ENCODE measurements at regions not wholly inside any gene's neighbourhood (a gene's known extent, or its start where the extent isn't known, plus 50 kb on each side); places are given as distances from the start of the nearest gene placed in this dataset.

DNA sequence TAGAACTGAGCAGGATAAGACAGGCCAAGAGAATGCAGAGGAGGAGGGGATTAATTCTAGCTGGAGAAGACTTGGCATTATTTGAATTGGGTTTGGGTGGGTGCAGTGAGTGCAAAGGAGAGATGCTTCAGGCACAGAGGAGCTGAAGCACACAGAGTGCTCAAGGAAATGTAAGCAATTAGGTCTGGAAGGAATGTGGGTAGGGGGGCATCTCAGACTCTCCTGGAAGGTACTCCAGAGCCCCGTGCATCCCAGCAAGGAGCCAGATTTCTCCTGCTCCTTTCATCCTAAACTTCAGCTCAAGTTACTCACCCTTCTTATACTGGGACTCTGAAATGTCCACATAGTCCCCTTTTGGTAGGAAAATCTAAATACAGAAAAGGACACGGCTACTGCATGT is 143.6 kb upstream of the PFN2 start:
- POLR2A ChIA-PET, result no interaction called here
- ATAC-seq, result peak; percentile 63

More for the DNA sequence above, 143.6 kb upstream of the PFN2 start:
- H3K9me3 Mint-ChIP-seq, result no peaks in the 10 kb centered on the region
- CTCF ChIA-PET, result interaction anchor here (0.7 kb wide), 1 partner anchor 343 kb away, joined by 3 read pairs; no protein-coding TSS in a partner anchor
- H3K27ac Mint-ChIP-seq, result peak overlapping the region; percentile 12; the same call in 1 of the 2 replicates
- DNase-seq (ENCODE audit: low spot score), result no peak
- TF ChIP-seq ZNF232 (CRISPR knock-in tag; IDR thresholded peaks at IDR 0.05) (no peak), E2F1 (CRISPR knock-in tag; IDR thresholded peaks at IDR 0.05) (no peak), AR (CRISPR knock-in tag; IDR thresholded peaks at IDR 0.05) (no peak), PRRX2 (CRISPR knock-in tag; IDR thresholded peaks at IDR 0.05) (no peak), RORB (CRISPR knock-in tag; IDR thresholded peaks at IDR 0.05) (no peak), ELF4 (CRISPR knock-in tag; IDR thresholded peaks at IDR 0.05; ENCODE audit: low read depth) (no peak)
- TF ChIP-seq, protein P1, sequence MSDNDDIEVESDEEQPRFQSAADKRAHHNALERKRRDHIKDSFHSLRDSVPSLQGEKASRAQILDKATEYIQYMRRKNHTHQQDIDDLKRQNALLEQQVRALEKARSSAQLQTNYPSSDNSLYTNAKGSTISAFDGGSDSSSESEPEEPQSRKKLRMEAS (CRISPR knock-in tag; IDR thresholded peaks at IDR 0.05), result no peak
- TF ChIP-seq, protein P2, sequence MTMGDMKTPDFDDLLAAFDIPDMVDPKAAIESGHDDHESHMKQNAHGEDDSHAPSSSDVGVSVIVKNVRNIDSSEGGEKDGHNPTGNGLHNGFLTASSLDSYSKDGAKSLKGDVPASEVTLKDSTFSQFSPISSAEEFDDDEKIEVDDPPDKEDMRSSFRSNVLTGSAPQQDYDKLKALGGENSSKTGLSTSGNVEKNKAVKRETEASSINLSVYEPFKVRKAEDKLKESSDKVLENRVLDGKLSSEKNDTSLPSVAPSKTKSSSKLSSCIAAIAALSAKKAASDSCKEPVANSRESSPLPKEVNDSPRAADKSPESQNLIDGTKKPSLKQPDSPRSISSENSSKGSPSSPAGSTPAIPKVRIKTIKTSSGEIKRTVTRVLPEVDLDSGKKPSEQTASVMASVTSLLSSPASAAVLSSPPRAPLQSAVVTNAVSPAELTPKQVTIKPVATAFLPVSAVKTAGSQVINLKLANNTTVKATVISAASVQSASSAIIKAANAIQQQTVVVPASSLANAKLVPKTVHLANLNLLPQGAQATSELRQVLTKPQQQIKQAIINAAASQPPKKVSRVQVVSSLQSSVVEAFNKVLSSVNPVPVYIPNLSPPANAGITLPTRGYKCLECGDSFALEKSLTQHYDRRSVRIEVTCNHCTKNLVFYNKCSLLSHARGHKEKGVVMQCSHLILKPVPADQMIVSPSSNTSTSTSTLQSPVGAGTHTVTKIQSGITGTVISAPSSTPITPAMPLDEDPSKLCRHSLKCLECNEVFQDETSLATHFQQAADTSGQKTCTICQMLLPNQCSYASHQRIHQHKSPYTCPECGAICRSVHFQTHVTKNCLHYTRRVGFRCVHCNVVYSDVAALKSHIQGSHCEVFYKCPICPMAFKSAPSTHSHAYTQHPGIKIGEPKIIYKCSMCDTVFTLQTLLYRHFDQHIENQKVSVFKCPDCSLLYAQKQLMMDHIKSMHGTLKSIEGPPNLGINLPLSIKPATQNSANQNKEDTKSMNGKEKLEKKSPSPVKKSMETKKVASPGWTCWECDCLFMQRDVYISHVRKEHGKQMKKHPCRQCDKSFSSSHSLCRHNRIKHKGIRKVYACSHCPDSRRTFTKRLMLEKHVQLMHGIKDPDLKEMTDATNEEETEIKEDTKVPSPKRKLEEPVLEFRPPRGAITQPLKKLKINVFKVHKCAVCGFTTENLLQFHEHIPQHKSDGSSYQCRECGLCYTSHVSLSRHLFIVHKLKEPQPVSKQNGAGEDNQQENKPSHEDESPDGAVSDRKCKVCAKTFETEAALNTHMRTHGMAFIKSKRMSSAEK (CRISPR knock-in tag; IDR thresholded peaks at IDR 0.05; ENCODE audit: borderline replicate concordance), result no peak
- TF ChIP-seq, protein P3, sequence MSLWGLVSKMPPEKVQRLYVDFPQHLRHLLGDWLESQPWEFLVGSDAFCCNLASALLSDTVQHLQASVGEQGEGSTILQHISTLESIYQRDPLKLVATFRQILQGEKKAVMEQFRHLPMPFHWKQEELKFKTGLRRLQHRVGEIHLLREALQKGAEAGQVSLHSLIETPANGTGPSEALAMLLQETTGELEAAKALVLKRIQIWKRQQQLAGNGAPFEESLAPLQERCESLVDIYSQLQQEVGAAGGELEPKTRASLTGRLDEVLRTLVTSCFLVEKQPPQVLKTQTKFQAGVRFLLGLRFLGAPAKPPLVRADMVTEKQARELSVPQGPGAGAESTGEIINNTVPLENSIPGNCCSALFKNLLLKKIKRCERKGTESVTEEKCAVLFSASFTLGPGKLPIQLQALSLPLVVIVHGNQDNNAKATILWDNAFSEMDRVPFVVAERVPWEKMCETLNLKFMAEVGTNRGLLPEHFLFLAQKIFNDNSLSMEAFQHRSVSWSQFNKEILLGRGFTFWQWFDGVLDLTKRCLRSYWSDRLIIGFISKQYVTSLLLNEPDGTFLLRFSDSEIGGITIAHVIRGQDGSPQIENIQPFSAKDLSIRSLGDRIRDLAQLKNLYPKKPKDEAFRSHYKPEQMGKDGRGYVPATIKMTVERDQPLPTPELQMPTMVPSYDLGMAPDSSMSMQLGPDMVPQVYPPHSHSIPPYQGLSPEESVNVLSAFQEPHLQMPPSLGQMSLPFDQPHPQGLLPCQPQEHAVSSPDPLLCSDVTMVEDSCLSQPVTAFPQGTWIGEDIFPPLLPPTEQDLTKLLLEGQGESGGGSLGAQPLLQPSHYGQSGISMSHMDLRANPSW (CRISPR knock-in tag; conservative IDR thresholded peaks at IDR 0.05; ENCODE audit: low read depth), result no peak
- TF ChIP-seq, protein P4, sequence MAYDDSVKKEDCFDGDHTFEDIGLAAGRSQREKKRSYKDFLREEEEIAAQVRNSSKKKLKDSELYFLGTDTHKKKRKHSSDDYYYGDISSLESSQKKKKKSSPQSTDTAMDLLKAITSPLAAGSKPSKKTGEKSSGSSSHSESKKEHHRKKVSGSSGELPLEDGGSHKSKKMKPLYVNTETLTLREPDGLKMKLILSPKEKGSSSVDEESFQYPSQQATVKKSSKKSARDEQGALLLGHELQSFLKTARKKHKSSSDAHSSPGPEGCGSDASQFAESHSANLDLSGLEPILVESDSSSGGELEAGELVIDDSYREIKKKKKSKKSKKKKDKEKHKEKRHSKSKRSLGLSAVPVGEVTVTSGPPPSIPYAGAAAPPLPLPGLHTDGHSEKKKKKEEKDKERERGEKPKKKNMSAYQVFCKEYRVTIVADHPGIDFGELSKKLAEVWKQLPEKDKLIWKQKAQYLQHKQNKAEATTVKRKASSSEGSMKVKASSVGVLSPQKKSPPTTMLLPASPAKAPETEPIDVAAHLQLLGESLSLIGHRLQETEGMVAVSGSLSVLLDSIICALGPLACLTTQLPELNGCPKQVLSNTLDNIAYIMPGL (CRISPR knock-in tag; IDR thresholded peaks at IDR 0.05), result no peak
- TF ChIP-seq, protein P5, sequence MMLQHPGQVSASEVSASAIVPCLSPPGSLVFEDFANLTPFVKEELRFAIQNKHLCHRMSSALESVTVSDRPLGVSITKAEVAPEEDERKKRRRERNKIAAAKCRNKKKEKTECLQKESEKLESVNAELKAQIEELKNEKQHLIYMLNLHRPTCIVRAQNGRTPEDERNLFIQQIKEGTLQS (CRISPR knock-in tag; conservative IDR thresholded peaks at IDR 0.05), result no peak
- no peak overlapping the region for H3K4me3 Mint-ChIP-seq
- no peaks in the 10 kb centered on the region for H3K27me3 Mint-ChIP-seq (ENCODE audit: low read depth)
- no peaks in the 10 kb centered on the region for H3K36me3 Mint-ChIP-seq
- H3K4me1 Mint-ChIP-seq, result peaks cover 35% of the 10 kb centered on the region
